HepG2 (cell line): ENCODE measurements at regions not wholly inside any gene's neighbourhood (a gene's known extent, or its start where the extent isn't known, plus 50 kb on each side); places are given as distances from the start of the nearest gene placed in this dataset.

ENCODE experiments used
- ATAC-seq: fragments of 200-7000 bp; cut with Tn5 transposase; 3 replicates; pipeline ENCODE4 v1.9.1; 2020; ENCODE audit warnings: mild to moderate bottlenecking, moderate library complexity
- BruUV-seq: library from RNA; stranded (reverse); fragments of 400-500 nt; replicated peaks from 2 replicates; lab custom pipeline; 2021; lab: Mats Ljungman, UMichigan
- CTCF ChIA-PET: fragments of 300-600 bp; formaldehyde crosslinking; extraction: SDS; loops from one replicate; lab custom pipeline; 2021; ENCODE audit warnings: low total read pairs, inconsistent platforms, low intra/inter-chr PET ratio; lab: Yijun Ruan, JAX
- POLR2A ChIA-PET: fragments of 350-600 bp; sonication (Branson Sonifier 250); formaldehyde crosslinking; loops from one replicate; lab custom pipeline; 2020; ENCODE audit warnings: antibody characterized with exemption, inconsistent platforms; lab: Yijun Ruan, JAX
- DNase-seq: peaks from one replicate; pipeline ENCODE4 v3.0.0-alpha.2; 2015; ENCODE audit warnings: low spot score
- FAIRE-seq: peaks from 3 replicates; lab custom pipeline; 2011; peaks lifted over from hg19 to GRCh38; lab: Jason Lieb, UNC
- H2AFZ ChIP-seq: one replicate; pipeline ENCODE4 v1.6.1; 2011; ENCODE audit warnings: low read length, inconsistent platforms
- H3K27ac ChIP-seq: fragments of 300-600 bp; 3 replicates; pipeline ENCODE4 v1.8.0; 2011; ENCODE audit warnings: mixed run types, mild to moderate bottlenecking, mixed read lengths, low read length, inconsistent platforms; ENCODE audit not compliant: insufficient read depth; ENCODE audit errors: extremely low read length
- H3K27me3 ChIP-seq, 2 experiments: fragments of 200-600 bp in 1 of 2; 2 replicates in 1 of 2; 3 replicates in 1 of 2; pipeline versions ENCODE4 v1.6.0 to v1.8.0; 2011; ENCODE audit warnings: low read length in 2 of 2, mild to moderate bottlenecking in 2 of 2, moderate library complexity in 2 of 2, inconsistent platforms in 1 of 2; ENCODE audit not compliant: insufficient read depth in 2 of 2, control insufficient read depth in 1 of 2
- H3K36me3 ChIP-seq, 2 experiments: fragments of 200-600 bp in 1 of 2; replicated peaks in 1 of 2; 2 replicates in 1 of 2; 3 replicates in 1 of 2; pipeline versions ENCODE4 v1.5.1 to v1.8.0; 2011; ENCODE audit warnings: low read length in 2 of 2, inconsistent platforms in 1 of 2; ENCODE audit not compliant: insufficient read depth in 2 of 2, control insufficient read depth in 1 of 2
- H3K4me1 ChIP-seq: 2 replicates; pipeline ENCODE4 v1.5.1; 2012; ENCODE audit warnings: low read length, inconsistent platforms; ENCODE audit not compliant: insufficient read depth
- H3K4me2 ChIP-seq: 2 replicates; pipeline ENCODE4 v1.6.0; 2011; ENCODE audit warnings: low read depth, low read length, inconsistent platforms
- H3K4me3 ChIP-seq, 3 experiments: fragments of 200-600 bp in 1 of 3; sonication (generic), shearing (Covaris generic) in 1 of 3; replicated peaks in 1 of 3; 2 replicates each; pipeline ENCODE4 v1.5.1; 2011 to 2016; ENCODE audit warnings: low read length in 3 of 3, inconsistent platforms in 2 of 3, low read depth in 2 of 3, mild to moderate bottlenecking in 2 of 3, control low read depth in 1 of 3, mixed read lengths in 1 of 3; ENCODE audit not compliant: insufficient read depth in 1 of 3
- H3K79me2 ChIP-seq: one replicate; pipeline ENCODE4 v1.6.1; 2011; ENCODE audit warnings: low read length, inconsistent platforms; ENCODE audit not compliant: insufficient read depth
- H3K9ac ChIP-seq: 2 replicates; pipeline ENCODE4 v1.6.0; 2011; ENCODE audit warnings: mild to moderate bottlenecking, low read depth, low read length, inconsistent platforms; ENCODE audit not compliant: insufficient read depth
- H3K9me3 ChIP-seq: 2 replicates; pipeline ENCODE4 v1.5.1; 2012; ENCODE audit warnings: mild to moderate bottlenecking, low read length
- H4K20me1 ChIP-seq: 2 replicates; pipeline ENCODE4 v1.6.0; 2011; ENCODE audit warnings: inconsistent platforms, mild to moderate bottlenecking, low read length, moderate library complexity; ENCODE audit not compliant: insufficient read depth
- CSRNP2 ChIP-seq: sonication (generic); formaldehyde crosslinking; conservative IDR thresholded peaks from 2 replicates; pipeline ENCODE4 v1.8.0; 2022; ENCODE audit warnings: low read depth, missing genetic modification reagents
- DDIT3 ChIP-seq: sonication (generic); formaldehyde crosslinking; IDR thresholded peaks from 2 replicates; pipeline ENCODE4 v1.4.0; 2020; ENCODE audit warnings: mild to moderate bottlenecking, missing genetic modification reagents
- DNMT1 ChIP-seq: sonication (generic); formaldehyde crosslinking; IDR thresholded peaks from 2 replicates; pipeline ENCODE4 v1.5.1; 2020; ENCODE audit warnings: mild to moderate bottlenecking, missing genetic modification reagents
- MEIS2 ChIP-seq: sonication (generic); formaldehyde crosslinking; IDR thresholded peaks from 2 replicates; pipeline ENCODE4 v1.9.0; 2021; ENCODE audit warnings: mild to moderate bottlenecking, missing genetic modification reagents
- PHF5A ChIP-seq: IDR thresholded peaks from one replicate; pipeline ENCODE4 v1.6.1; 2018; ENCODE audit warnings: low read depth, missing genetic modification reagents; ENCODE audit not compliant: unreplicated experiment
- SP4 ChIP-seq: sonication (generic); formaldehyde crosslinking; IDR thresholded peaks from 2 replicates; pipeline ENCODE4 v1.8.1; 2023; ENCODE audit warnings: mild to moderate bottlenecking, missing genetic modification reagents
- WIZ ChIP-seq: sonication (generic); formaldehyde crosslinking; IDR thresholded peaks from 2 replicates; pipeline ENCODE4 v1.5.1; 2020; ENCODE audit warnings: mild to moderate bottlenecking, missing genetic modification reagents
- ZNF430 ChIP-seq: sonication (generic); formaldehyde crosslinking; IDR thresholded peaks from 2 replicates; pipeline ENCODE4 v1.9.0; 2021; ENCODE audit warnings: mild to moderate bottlenecking, missing genetic modification reagents
- ZNF776 ChIP-seq: sonication (generic); formaldehyde crosslinking; IDR thresholded peaks from 2 replicates; pipeline ENCODE4 v1.4.0; 2020; ENCODE audit warnings: mild to moderate bottlenecking, missing genetic modification reagents
- WGBS: methylation state at CpG from one replicate; pipeline ENCODE4 v1.1.6; 2017; ENCODE audit warnings: low lambda C conversion rate; 5-methylcytosine and 5-hydroxymethylcytosine counted together
- in situ Hi-C: cut with HindIII; loops from 2 replicates; pipeline ENCODE4 v1.10.0; 2017; ENCODE audit warnings: low pct_unique_long_range_greater_than_20kb; ENCODE audit not compliant: extremely low pct_ligation_motif_present
- intact Hi-C: fragments of 100-400 bp; cut with micrococcal nuclease; formaldehyde crosslinking; loops from one replicate; pipeline ENCODE4 v1.10.0; 2022; ENCODE audit not compliant: unreplicated experiment
- TF ChIP-seq, protein P1 (sequence below): sonication (generic); formaldehyde crosslinking; IDR thresholded peaks from 2 replicates; pipeline ENCODE4 v1.4.0; 2020; ENCODE audit warnings: mild to moderate bottlenecking, low read depth, missing genetic modification reagents
- TF ChIP-seq, protein P2 (sequence below): sonication (generic); formaldehyde crosslinking; IDR thresholded peaks from 2 replicates; pipeline ENCODE4 v1.5.0; 2020; ENCODE audit warnings: mild to moderate bottlenecking, missing genetic modification reagents

DNA sequence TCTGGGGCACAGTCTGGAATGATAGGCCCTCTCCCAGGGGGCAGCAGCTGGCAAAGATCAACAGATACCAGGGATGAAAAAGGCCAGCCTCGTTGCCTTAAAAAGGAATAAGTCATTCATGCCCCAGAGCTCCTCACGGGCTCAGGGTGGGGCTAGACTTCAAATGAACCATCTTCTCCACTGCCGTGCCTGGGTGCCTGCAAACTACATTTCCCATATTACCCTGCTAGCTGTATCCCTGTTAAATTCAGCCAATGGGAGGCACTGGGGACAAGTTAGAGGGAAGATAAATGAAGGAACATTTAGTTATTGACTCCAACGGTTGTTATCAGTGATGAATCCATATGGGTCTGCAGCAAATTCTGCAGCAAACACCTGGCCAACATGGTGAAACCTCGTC lies 101.2 kb upstream of the CYYR1 start:
- peaks cover 92% of the 10 kb centered on the region for H3K9me3 ChIP-seq
- DNase-seq (no peak), FAIRE-seq (no peak), ATAC-seq (no peak)
- ChIA-PET POLR2A (no interaction called here), CTCF (no interaction called here)
- H2AFZ ChIP-seq: no peak overlapping the region
- H3K4me3 ChIP-seq: no peak overlapping the region
- no peaks in the 10 kb centered on the region for H3K36me3 ChIP-seq
- TF ChIP-seq PHF5A (CRISPR knock-in tag): no peak
- no peak for TF ChIP-seq CSRNP2 (CRISPR knock-in tag)
- no peak for TF ChIP-seq ZNF430
- TF ChIP-seq SP4: no peak
- no peak for TF ChIP-seq DDIT3 (CRISPR knock-in tag)
- TF ChIP-seq MEIS2 (CRISPR knock-in tag): no peak
- TF ChIP-seq, protein P1, sequence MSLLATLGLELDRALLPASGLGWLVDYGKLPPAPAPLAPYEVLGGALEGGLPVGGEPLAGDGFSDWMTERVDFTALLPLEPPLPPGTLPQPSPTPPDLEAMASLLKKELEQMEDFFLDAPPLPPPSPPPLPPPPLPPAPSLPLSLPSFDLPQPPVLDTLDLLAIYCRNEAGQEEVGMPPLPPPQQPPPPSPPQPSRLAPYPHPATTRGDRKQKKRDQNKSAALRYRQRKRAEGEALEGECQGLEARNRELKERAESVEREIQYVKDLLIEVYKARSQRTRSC (CRISPR knock-in tag): no peak
- TF ChIP-seq WIZ: no peak
- TF ChIP-seq DNMT1 (CRISPR knock-in tag): no peak
- TF ChIP-seq ZNF776 (CRISPR knock-in tag): no peak
- TF ChIP-seq, protein P2, sequence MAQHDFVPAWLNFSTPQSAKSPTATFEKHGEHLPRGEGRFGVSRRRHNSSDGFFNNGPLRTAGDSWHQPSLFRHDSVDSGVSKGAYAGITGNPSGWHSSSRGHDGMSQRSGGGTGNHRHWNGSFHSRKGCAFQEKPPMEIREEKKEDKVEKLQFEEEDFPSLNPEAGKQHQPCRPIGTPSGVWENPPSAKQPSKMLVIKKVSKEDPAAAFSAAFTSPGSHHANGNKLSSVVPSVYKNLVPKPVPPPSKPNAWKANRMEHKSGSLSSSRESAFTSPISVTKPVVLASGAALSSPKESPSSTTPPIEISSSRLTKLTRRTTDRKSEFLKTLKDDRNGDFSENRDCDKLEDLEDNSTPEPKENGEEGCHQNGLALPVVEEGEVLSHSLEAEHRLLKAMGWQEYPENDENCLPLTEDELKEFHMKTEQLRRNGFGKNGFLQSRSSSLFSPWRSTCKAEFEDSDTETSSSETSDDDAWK (CRISPR knock-in tag): no peak
- WGBS: 8% methylated on average over 5 of the region's 5 CpGs
- no peaks in the 10 kb centered on the region for H3K27me3 ChIP-seq
- no peak overlapping the region for H3K4me2 ChIP-seq
- H3K27ac ChIP-seq: no peak overlapping the region
- in situ Hi-C loops: no loop called here
- H4K20me1 ChIP-seq: no peaks in the 10 kb centered on the region
- no peaks in the 10 kb centered on the region for H3K79me2 ChIP-seq
- no peaks in the 10 kb centered on the region for H3K4me1 ChIP-seq
- intact Hi-C loops: no loop called here
- no peak overlapping the region for H3K9ac ChIP-seq
- no TSS peak for BruUV-seq
